B cell (primary cell): ENCODE measurements at regions not wholly inside any gene's neighbourhood (a gene's known extent, or its start where the extent isn't known, plus 50 kb on each side); places are given as distances from the start of the nearest gene placed in this dataset.

Source experiments
- ATAC-seq: fragments of 200-7000 bp; cut with Tn5 transposase; one replicate; pipeline ENCODE4 v1.10.0; 2021; ENCODE audit warnings: low read depth, mild to moderate bottlenecking, moderate number of reproducible peaks, moderate library complexity
- CTCF ChIA-PET: fragments of 350-600 bp; sonication (Branson Sonifier 250); formaldehyde crosslinking; loops from one replicate; lab custom pipeline; 2021; ENCODE audit warnings: antibody characterized with exemption, inconsistent platforms; lab: Charles Lee
- POLR2A ChIA-PET: fragments of 350-600 bp; sonication (Branson Sonifier 250); formaldehyde crosslinking; loops from one replicate; lab custom pipeline; 2021; ENCODE audit warnings: antibody characterized with exemption; lab: Charles Lee
- DNase-seq: peaks from one replicate; pipeline ENCODE4 v3.0.0; 2013
- H2AFZ ChIP-seq: 2 replicates; pipeline ENCODE4 v1.6.1; 2012; ENCODE audit warnings: mild to moderate bottlenecking, low read depth, low read length; ENCODE audit not compliant: insufficient read depth, poor library complexity, severe bottlenecking
- H3K27ac ChIP-seq, 2 donors: 1 replicate in 1 of 2; 2 replicates in 1 of 2; pipeline ENCODE4 v1.5.1; 2012 to 2013; ENCODE audit warnings: low read length in 2 of 2, mild to moderate bottlenecking in 2 of 2, moderate library complexity in 1 of 2
- H3K27me3 ChIP-seq, 4 experiments: fragments of 200-600 bp in 1 of 4; sonication (generic) in 1 of 4; replicated peaks in 1 of 4; 1 replicate in 2 of 4; 2 replicates in 2 of 4; pipeline versions ENCODE4 v1.6.1 to v1.7.0; 2013 to 2016; ENCODE audit warnings: low read length in 3 of 4, mild to moderate bottlenecking in 2 of 4, mixed read lengths in 1 of 4, moderate library complexity in 1 of 4; ENCODE audit not compliant: insufficient read depth in 4 of 4, control insufficient read depth in 3 of 4; ENCODE audit errors: control extremely low read depth in 1 of 4
- H3K36me3 ChIP-seq, 2 experiments: replicated peaks in 1 of 2; 1 replicate in 1 of 2; 2 replicates in 1 of 2; pipeline versions ENCODE4 v1.6.1 to v1.7.1; 2013; ENCODE audit warnings: low read length in 1 of 2; ENCODE audit not compliant: insufficient read depth in 2 of 2, control insufficient read depth in 1 of 2; ENCODE audit errors: control extremely low read depth in 1 of 2, extremely low read depth in 1 of 2
- H3K4me1 ChIP-seq, 2 donors: fragments of 200-600 bp in 1 of 2; sonication (generic) in 1 of 2; 1 replicate in 1 of 2; 2 replicates in 1 of 2; pipeline versions ENCODE4 v1.5.1 to v1.6.1; 2013 to 2017; ENCODE audit warnings: low read length in 2 of 2; ENCODE audit not compliant: control insufficient read depth in 2 of 2, insufficient read depth in 2 of 2
- H3K4me2 ChIP-seq: replicated peaks from 2 replicates; pipeline ENCODE3; 2012; ENCODE audit warnings: mild to moderate bottlenecking, low read depth, low read length; ENCODE audit not compliant: poor library complexity, severe bottlenecking
- H3K4me3 ChIP-seq, 5 experiments: fragments of 200-600 bp in 1 of 5; sonication (generic) in 1 of 5; 1 replicate in 3 of 5; 2 replicates in 2 of 5; pipeline versions ENCODE4 v1.5.1 to v1.7.0; 2011 to 2016; ENCODE audit warnings: low read length in 4 of 5, mild to moderate bottlenecking in 4 of 5, low read depth in 2 of 5, control low read depth in 1 of 5, moderate library complexity in 1 of 5; ENCODE audit not compliant: insufficient read depth in 1 of 5; ENCODE audit errors: control extremely low read depth in 1 of 5, extremely low read depth in 1 of 5
- H3K79me2 ChIP-seq: fragments of 200-600 bp; sonication (generic); one replicate; pipeline ENCODE4 v1.6.0; 2016; ENCODE audit warnings: low read length; ENCODE audit not compliant: control insufficient read depth, insufficient read depth
- H3K9ac ChIP-seq: fragments of 200-600 bp; sonication (generic); 2 replicates; pipeline ENCODE4 v1.6.1; 2017; ENCODE audit warnings: mild to moderate bottlenecking, low read length, moderate library complexity
- H3K9me3 ChIP-seq, 3 donors: one replicate each; pipeline versions ENCODE4 v1.6.1 to v1.7.1; 2013; ENCODE audit warnings: low read length in 2 of 3; ENCODE audit not compliant: control insufficient read depth in 2 of 3, insufficient read depth in 1 of 3; ENCODE audit errors: control extremely low read depth in 1 of 3
- H4K20me1 ChIP-seq: 2 replicates; pipeline ENCODE4 v1.6.0; 2012; ENCODE audit warnings: mild to moderate bottlenecking, low read length; ENCODE audit not compliant: insufficient read depth, control insufficient read depth, poor library complexity, severe bottlenecking
- H3K27ac Mint-ChIP-seq: one replicate; pipeline ENCODE4 v1.8.0; 2021; ENCODE audit warnings: mixed read lengths
- H3K27me3 Mint-ChIP-seq: one replicate; pipeline ENCODE4 v1.8.0; 2021; ENCODE audit warnings: mixed read lengths
- H3K4me1 Mint-ChIP-seq: one replicate; pipeline ENCODE4 v1.8.0; 2021; ENCODE audit warnings: mixed read lengths
- H3K4me3 Mint-ChIP-seq: one replicate; pipeline ENCODE4 v1.8.0; 2021; ENCODE audit warnings: mixed read lengths
- H3K9me3 Mint-ChIP-seq: one replicate; pipeline ENCODE4 v1.8.0; 2022; ENCODE audit warnings: mixed read lengths; ENCODE audit not compliant: insufficient read depth
- CTCF ChIP-seq: fragments of 200-600 bp; IDR thresholded peaks from one replicate; pipeline ENCODE4 v1.8.0; 2022; ENCODE audit warnings: antibody characterized with exemption, mild to moderate bottlenecking
- EZH2 ChIP-seq: IDR thresholded peaks from 2 replicates; pipeline ENCODE4 v1.6.1; 2012; ENCODE audit warnings: borderline replicate concordance, low read depth, mild to moderate bottlenecking, moderate library complexity, low read length; ENCODE audit not compliant: insufficient read depth, poor library complexity, severe bottlenecking
- WGBS: methylation state at CpG from one replicate; pipeline ENCODE4 v1.1.5; 2013; ENCODE audit warnings: missing lambda C conversion rate; ENCODE audit not compliant: insufficient coverage; 5-methylcytosine and 5-hydroxymethylcytosine counted together
- intact Hi-C: fragments of 100-400 bp; cut with micrococcal nuclease; formaldehyde crosslinking; loops from one replicate; pipeline ENCODE4 v1.10.0; 2022

- H3K27me3 Mint-ChIP-seq = no peaks in the 10 kb centered on the region
- Histone ChIP-seq H3K36me3 (no peaks in the 10 kb centered on the region), H3K9me3 (peaks cover 0 to 1% (median 0%) of the 10 kb centered on the region in 3 donors), H4K20me1 (no peaks in the 10 kb centered on the region), H2AFZ (no peak overlapping the region), H3K4me1 (no peaks in the 10 kb centered on the region), H3K4me2 (no peak overlapping the region), H3K79me2 (no peaks in the 10 kb centered on the region), H3K9ac (no peak overlapping the region), H3K27ac (no peak overlapping the region), H3K4me3 (no peak overlapping the region), H3K27me3 (no peaks in the 10 kb centered on the region)
- H3K4me1 Mint-ChIP-seq = no peaks in the 10 kb centered on the region
- ChIA-PET POLR2A (no interaction called here), CTCF (no interaction called here)
- WGBS = 90% methylated on average over 2 of the region's 2 CpGs
- ATAC-seq = no peak
- intact Hi-C loops = no loop called here
- no peak for TF ChIP-seq EZH2
- no peak for TF ChIP-seq CTCF
- H3K27ac Mint-ChIP-seq = no peak overlapping the region
- H3K4me3 Mint-ChIP-seq = no peak overlapping the region
- DNase-seq = no peak
- H3K9me3 Mint-ChIP-seq = peaks cover 12% of the 10 kb centered on the region
Measured at GRCh38 chr15:95687686-95688085, 642.8 kb upstream of the NR2F2 start.

GRCh38 chr15:95690631-95691340 is 639.7 kb upstream of the NR2F2 start:
- Mint-ChIP-seq H3K27me3 (no peaks in the 10 kb centered on the region), H3K27ac (no peak overlapping the region), H3K4me1 (no peaks in the 10 kb centered on the region), H3K9me3 (peaks cover 14% of the 10 kb centered on the region), H3K4me3 (no peak overlapping the region)
- no peak for TF ChIP-seq CTCF
- no peak for TF ChIP-seq EZH2
- WGBS = 93% methylated on average over 5 of the region's 7 CpGs
- no peaks in the 10 kb centered on the region for H3K36me3 ChIP-seq
- DNase-seq (no peak), ATAC-seq (no peak)
- intact Hi-C loops = no loop called here
- POLR2A ChIA-PET = no interaction called here
- H3K9me3 ChIP-seq = peaks cover 0 to 9% (median 2%) of the 10 kb centered on the region in 3 donors
- CTCF ChIA-PET = no interaction called here
- no peak overlapping the region for H3K27ac ChIP-seq
- H3K4me2 ChIP-seq = no peak overlapping the region
- H3K9ac ChIP-seq = no peak overlapping the region
- no peak overlapping the region for H3K4me3 ChIP-seq
- H2AFZ ChIP-seq = no peak overlapping the region
- H3K79me2 ChIP-seq = no peaks in the 10 kb centered on the region
- no peaks in the 10 kb centered on the region for H3K4me1 ChIP-seq
- no peaks in the 10 kb centered on the region for H3K27me3 ChIP-seq
- no peaks in the 10 kb centered on the region for H4K20me1 ChIP-seq
